ENCODE measurements at regions not wholly inside any gene's neighbourhood (a gene's known extent, or its start where the extent isn't known, plus 50 kb on each side); places are given as distances from the start of the nearest gene placed in this dataset.

DNA sequence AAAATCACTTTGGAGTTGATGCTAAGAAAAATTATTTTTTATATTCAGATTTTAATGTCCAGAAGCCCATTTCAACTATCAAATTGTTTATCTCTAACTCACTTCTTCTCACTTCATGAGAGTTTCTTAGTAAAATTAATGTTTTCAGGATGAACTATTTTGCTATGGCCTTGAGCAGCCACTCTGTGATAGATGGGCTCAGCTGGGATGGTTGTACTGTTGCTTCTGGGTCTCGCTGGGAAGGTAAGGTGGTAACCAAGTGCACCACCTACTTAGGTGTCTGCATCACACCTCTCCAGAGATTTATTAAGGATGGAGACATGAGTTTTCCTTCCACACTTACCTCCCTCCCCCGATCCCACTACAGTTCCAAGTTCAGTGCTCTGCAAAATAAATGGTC lies 110.3 kb upstream of the ATP2B2 start:
- no peak for TF ChIP-seq JUN (IDR thresholded peaks at IDR 0.05)
- TF ChIP-seq JUNB (IDR thresholded peaks at IDR 0.05), result no peak
- no peak for TF ChIP-seq EP300 (IDR thresholded peaks at IDR 0.05)
- TF ChIP-seq POLR2A (IDR thresholded peaks at IDR 0.05; ENCODE audit: low read length), result no peak
- no peak for TF ChIP-seq CTCF (IDR thresholded peaks at IDR 0.05)
- TF ChIP-seq MYC (IDR thresholded peaks at IDR 0.05; ENCODE audit: borderline replicate concordance, low read length), result no peak
- no peak for TF ChIP-seq GATA3 (IDR thresholded peaks at IDR 0.05; ENCODE audit: borderline replicate concordance)
- TF ChIP-seq RAD21 (conservative IDR thresholded peaks at IDR 0.05 in 1 of 2, IDR thresholded peaks at IDR 0.05 in 1 of 2), result no peak
